ENCODE measurements at regions not wholly inside any gene's neighbourhood (a gene's known extent, or its start where the extent isn't known, plus 50 kb on each side); places are given as distances from the start of the nearest gene placed in this dataset.

DNA sequence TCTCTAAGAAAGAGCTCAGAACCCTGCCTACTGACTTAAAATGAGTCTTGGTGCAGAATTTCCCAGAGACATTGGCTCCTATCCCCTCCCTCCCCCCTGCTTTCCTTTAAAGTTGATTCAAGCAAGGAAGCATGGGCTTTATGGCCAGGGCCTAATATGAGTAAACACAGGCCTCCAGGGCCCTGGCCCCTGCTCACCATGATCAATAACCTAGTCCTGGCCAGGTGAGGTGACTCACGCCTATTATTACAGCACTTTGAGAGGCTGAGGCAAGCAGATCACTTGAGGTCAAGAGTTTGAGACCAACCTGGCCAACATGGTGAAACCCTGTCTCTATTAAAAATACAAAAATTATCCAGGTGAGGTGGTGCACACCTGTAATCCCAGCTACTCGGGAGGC, 165.1 kb upstream of the TMCC3 start:
- DNase-seq, result no peak

DNA sequence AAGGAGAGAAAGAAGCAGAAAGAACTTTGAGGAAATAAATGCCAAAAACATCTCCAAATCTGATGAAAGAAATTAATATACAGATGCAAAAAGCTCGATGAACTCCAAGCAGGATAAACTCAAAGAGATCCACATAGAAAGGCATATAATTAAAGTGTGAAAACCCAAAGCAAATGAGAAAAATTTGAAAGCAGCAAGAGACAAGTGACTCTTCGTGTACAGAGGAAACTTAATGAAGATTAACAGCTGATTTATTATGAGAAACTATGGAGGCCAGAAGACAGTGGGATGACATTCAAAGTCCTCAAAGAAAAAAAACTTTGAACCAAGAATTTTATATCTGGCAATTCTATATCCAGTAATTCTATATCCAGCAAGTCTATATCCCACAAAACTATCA, 163.0 kb upstream of the TMCC3 start:
- peak in 1 of 4 experiments; percentile 48 for DNase-seq

DNA sequence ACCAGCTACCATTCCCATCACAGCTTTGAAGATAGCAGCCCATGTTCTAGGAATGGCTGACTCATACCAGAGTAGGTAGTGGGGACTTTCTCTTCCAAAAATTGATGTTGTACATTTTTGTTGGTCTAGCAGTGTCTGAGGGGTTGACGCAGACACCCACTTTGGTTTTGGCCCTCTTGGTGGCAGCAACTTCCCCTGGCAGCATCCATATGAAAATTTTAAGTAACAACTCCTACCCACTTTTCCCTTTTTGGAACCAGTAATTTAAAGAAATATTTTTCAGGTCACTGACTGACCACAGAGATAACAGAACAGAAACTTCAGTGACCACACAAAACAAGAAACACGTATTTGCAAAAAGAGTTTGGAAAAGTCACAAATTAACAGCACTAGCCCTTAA, 162.0 kb upstream of the TMCC3 start:
- DNase-seq, result no peak

DNA sequence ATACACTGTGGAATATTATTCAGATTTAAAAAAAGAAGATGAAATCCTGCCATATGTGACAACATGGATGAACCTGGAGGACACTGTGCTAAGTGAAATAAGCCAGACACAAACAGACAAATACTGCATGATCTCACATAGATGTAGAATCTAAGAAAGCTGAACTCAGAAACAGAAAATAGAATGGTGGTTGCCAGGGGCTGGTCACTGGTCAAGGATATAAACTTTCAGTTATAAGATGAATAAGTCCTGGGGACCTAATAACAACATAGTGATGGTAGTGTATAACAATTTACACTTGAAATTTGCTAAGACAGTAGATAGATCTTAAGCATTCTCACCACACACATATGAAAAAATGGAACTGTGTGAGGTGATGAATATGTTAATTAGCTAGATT, 161.3 kb upstream of the TMCC3 start:
- no peak for DNase-seq

DNA sequence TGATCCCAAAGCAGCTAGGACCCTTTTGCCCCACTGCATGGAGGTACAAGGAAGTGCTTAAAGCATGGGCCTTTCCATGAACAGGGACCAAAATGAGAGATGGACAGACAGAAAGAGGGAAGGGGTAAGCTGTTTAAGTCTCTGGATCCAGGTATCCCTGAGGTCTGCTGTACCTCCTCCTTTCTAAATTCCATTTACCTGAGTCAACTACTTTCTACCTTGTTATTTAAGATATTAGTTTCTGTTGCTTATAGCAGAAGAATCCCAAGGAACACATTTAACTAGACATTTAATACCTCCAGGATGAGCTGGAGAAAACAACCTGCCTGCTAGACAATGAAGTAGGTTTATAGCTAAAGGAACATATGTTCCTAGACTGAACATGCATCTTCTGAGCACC, 157.6 kb upstream of the TMCC3 start:
- DNase-seq, result no peak

DNA sequence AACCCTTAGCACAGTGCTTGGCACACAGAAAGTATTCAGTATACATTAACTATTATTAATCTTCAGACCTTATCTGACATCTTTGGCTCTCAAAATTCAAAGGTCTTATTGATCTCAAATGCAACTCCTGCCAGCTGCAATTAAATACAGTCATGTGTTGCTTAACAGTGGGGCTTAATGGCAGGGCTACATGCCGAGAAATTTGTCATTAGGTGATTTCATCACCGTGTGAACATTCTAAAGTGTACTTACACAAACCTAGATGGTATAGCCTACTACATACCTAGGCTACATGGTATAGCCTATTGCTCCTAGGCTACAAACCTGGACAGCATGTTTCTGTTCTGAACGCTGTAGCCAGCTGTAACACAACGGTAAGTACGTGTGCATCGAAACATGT, 156.3 kb upstream of the TMCC3 start:
- no peak for DNase-seq

DNA sequence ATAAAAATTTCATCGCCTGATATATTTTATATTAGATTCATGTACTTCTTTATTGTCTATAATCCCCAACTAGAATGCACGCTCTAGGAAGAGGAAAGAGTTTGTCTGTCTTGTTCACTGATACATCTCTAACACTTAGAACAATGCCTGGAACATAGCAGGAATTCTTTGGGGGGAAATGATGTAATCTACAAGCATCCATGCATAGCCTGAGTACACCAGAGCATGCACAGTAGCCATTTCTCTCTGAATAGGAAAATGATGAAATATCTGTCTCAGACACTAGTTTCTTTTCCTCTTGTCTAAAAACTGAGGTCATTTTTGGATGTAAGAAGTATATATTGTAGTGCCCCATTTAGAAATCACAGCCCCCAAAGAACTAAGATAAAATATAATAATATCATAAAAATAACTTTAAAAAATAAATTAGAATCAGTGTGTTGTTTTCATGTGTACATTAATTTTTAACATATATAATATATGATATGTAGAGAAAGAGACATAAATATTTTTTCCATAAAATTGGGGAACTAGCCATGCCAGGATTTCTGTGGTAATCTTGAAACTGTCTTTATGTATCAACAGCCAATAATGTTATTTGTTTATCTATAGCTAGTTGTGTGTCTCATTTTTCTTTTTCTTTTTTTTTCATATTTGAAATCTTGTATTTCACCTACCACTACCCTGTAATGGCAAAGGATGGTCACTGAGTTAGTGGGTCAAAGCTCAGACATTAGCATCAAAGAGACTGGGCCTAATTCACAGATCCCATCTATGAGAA, 155.6 kb upstream of the TMCC3 start:
- peak; percentile 6 to 64 (median 29) for DNase-seq

DNA sequence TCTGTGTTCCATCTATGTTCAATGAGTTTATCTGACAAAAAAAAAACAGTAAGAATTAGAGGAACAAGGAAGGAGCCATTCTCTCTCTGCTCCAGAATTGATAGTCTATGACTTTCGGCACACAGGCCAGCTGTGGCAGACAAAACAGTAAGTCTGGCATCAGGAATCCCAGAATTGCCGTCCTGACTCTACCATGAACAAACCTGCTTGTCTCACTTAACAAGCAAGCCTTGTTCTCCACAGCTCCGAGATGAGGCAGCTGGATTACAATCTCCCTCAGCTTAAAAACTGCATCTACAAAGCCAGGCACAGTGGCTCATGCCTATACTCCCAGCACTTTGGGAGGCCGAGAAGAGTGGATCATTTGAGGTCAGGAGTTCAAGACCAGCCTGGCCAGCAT, 153.6 kb upstream of the TMCC3 start:
- no peak for DNase-seq

DNA sequence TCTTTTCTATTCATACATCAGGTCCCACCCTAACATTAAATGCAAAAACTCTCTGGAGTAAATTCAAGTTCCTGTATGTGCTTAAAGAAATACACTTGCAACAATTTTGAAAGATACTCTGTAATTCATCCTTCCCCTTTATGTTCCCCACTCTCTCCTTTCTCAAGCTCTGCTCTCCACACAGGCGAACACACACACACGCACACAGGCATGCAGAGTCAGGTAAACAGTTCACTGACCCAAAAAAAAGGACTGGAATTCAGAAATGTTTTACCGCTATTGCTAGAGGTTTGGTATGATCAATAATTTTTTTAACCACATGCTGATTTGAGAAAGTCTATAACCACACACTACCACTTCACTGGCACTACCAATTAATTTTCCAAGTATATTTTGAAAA, 152.4 kb upstream of the TMCC3 start:
- DNase-seq, result no peak

DNA sequence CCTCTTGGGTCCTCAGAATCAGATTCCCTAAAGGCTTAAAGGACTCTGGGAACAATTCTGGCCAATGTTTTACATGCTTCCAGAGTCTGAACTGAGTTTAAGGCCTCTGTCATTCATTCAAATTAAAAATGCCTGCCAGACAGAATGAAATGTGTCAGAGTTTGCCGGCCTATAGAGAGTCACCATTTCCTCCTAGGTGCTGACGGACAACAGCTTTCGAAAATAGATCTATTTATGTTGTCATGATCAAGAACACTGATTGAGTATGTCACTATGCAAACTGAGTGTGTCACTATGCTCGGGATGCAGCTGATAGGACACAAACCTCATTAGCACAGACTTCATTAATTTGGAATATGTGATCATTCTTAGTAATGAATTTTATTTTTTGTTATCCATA, 151.4 kb upstream of the TMCC3 start:
- DNase-seq, result no peak

DNA sequence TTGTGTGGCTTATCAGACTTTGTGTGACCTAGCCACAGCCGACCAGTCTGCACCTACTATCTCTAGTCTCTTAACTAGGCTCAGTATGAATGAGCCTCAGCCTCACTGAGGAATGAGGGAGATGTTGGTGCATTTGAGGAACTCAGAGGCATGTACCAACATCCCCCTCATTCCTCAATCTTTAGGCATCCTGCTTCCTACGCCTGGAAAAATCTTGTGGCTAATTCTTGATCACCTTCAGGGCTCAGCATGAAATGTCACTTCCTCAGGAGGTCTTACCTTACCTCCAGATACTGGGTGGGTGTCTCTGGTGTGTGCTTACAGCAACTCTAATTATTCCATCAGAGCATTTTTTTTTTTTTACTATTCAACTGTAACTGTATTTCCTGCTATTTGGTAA, 148.8 kb upstream of the TMCC3 start:
- no peak for DNase-seq

DNA sequence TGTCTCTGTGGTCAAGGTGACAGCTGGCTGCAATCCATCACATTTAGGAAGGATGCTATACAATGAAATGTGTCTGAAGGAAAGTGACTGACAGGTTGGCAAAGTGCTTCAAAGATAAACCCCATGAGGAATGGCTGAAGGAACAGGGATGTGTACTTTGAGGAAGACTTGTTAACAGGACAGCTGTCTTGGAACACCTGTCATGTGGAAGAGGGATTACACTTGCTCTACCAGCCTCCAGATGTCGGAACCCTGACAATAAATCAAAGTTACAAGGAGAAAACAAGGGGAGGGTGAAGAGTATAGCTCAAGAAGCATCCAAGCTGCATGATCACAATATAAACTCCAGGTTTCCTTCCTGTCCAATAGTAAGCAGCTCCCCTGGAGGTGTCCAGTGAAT, 147.8 kb upstream of the TMCC3 start:
- DNase-seq, result no peak

DNA sequence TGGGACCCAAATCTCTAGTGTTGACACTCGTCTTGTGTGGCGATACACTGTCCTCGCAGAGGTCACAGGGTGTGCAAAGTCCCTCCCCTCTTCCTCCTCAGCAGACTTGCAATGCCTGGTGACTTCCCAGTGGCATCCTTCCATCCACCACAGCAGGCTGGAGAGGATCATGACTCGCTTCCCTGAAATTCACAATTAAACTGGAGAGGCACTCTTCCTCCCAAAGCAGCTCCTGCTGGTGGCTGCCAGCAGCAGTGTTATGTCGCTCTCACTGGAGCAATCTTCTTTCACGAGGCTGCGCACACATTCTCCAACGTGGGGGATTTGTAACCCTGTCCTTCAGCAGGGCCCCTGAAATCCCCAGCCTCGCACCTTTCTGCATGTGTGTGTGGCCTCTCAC, 145.2 kb upstream of the TMCC3 start:
- no peak for DNase-seq

DNA sequence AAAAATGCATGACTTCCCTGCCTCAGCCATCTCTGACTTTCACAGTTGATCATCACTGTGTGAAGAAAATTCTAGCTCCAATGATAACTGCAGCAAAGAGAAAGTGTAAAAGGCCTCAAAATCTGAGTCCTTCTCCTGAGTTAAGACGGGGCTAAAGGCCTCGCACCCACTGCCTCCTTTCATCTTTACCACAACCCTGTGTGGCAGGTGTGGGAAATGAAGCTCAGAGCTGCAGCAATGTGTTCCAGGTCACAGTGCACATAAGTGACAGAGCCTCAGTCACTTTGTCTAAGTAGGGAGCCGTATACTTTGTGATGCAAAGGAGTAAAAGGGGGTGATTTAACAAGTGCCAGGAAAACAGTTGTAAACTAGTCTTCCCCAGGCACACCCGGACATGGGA, 144.7 kb upstream of the TMCC3 start:
- no peak for DNase-seq

DNA sequence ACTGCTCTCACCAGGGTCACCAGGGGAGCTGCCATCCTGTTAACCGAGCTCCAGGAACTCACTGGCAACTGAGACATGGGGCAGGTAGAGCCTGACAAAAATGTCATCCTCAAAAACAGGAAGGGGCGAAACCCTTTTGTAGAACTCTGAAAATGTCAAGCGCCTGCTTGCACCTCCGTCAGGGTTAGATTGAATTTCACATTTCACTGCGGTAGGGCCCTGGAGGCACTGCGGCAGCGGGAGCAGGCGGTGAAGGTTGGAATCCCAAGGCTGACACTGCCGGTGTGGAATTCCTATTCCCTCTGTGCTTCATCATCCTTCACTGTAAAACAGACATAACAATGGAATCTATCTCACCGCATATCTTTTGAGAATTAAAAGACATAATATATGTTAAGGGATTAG, 142.8 kb upstream of the TMCC3 start:
- no peak for DNase-seq

DNA sequence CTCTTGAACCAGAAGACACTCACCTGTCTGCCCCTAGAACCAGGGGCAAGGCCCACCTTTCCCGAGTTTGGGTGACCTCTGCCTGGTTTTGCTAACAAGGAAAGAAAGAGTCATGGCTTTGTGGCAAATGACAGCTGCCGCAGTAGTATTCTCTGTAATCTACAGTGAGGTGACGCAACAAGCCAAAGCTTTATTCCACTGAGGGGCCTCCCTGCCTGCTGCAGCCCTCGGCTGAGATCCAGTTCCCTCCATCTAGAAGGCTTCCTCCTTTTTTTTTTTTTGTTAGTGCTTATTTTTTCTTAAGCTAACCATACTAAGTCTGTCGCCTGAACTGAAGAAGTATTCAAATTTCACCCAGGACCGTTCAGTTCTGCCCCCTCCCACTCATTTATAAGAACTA, 142.3 kb upstream of the TMCC3 start:
- DNase-seq, result peak; percentile 41 to 70 (median 69)

DNA sequence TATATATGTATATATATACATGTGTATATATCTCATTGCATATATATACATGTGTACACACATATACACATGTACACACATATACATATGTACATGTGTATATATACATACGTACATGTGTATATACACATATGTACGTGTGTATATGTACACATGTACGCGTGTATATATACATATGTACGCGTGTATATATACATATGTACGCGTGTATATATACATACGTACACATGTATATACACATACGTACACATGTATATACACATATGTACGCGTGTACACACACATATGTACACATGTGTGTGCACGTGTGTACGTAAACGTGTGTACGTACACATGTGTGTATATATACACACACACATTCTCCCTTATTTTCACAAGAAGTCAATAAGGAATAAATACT, 141.6 kb upstream of the TMCC3 start:
- no peak for DNase-seq

DNA sequence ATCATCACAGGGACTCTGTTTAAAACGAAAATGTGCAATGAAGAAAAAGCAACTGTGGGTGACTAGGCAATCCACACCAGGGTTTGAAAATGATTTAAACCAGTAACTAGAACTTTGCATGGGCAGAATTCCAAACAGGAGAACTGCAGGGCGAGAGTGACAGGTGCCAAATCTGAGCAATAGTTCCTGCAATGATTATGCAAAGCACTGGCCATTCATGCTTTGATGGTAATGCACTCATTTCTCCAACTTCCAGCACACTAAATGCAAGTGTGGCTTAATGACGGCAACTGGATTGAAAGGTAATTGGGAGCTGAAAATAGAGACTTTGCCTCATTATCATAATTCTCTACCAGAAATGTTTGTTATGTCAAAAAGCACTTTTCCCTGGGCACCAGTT, 140.5 kb upstream of the TMCC3 start:
- no peak for DNase-seq

DNA sequence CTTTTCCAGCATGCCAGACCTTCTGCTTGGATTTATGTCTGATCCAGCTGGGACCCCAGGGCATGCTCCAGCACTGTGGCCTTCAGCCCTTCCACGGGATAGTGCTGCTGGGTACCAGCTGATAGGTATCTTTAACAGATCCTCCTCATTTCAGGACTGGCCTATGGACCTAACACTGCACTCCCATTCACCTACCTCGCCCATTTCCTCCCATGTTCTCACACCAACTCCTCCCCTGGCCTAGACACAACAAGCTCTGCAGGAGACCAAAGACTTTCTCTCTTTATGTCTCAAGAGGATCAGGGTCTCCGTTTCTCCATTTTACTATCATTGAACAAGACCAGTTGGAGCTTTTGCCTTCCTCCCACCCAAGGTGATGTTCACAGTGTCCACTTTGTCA, 140.0 kb upstream of the TMCC3 start:
- no peak for DNase-seq

DNA sequence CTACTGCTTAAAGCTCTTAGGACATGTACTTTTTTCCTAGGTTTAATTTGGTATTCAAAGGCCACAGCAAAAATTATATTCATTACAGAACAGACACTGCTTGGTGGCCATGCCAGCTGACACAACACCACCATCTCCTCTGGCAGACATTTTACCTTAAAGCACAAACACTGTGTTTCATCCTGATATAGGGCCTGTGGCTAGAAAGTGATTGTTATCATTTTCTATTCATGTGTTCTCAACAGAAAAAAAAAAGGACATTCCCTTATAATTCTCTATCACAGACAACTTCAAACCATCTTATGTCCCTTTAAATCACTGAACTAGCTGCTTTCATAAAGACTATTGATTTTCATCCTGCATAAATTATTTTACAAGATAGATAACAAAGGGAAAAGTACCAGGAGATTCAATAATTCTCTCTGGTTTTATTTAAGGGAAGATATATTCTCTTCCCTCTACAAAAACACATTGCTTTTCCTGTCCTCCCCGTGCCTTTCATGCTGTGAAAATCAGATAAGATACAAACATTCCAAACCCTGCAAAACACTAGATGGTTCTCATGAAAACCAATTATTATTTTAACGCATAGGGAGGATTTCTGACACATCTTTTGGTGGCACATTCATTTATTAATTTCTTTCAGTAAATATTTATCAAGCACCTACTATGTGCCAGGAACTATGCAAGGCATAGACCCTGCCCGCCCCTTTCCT, 139.3 kb upstream of the TMCC3 start:
- DNase-seq, result no peak

DNA sequence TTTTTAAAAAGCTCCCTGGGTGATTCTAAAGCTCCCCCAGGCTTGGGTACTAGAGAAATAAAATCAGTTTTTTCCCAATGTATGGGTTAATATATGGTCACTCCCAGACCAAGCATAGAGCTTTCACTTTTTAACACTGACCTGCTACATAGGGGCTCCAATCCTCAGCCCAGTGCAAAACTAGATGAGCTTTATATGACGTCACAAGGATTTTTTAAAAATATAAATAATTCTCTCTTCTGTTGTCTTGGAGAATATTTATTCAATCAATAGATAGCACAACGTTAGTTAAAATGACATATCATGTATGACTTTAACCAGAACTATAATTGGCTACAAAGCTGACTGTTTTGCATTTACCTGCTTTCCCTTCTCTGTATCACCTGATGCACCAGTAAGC, 137.9 kb upstream of the TMCC3 start:
- DNase-seq, result no peak

DNA sequence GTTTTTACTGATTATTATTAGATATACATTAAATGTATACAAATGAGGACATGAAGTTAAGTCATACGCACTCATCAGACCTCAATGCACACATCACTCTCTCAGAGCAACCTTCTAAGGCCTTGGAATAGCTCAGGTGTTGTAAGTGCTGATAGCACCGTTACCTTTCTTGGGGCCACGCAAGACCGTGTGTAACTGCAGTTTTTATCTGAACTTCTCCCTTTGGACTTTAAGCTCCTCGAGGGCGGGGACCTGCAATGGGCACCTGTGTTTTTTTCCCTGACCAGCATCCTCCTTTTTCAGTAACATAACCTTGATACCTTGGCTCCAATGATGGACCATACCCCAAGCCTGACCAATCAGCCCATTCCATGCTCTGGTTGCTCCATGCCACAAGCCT, 136.5 kb upstream of the TMCC3 start:
- DNase-seq, result no peak

DNA sequence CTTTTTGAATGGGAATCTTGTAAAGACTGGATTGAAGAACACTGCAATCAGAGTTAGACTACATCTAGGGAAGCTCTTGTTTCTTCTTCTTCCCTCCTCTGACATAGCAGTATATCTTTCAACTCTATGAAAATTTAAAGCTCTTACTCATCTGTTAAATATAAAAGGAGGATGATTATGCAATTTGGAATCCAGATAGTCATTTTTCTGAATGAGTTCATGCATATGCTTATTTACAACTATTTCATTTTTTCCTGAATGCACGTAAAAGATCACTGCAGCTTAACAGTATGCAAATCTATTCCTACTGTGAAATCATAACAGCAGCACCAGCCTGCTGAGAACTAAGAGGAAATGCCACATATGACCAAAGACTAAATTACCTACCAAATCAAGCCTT, 133.5 kb upstream of the TMCC3 start:
- no peak for DNase-seq

DNA sequence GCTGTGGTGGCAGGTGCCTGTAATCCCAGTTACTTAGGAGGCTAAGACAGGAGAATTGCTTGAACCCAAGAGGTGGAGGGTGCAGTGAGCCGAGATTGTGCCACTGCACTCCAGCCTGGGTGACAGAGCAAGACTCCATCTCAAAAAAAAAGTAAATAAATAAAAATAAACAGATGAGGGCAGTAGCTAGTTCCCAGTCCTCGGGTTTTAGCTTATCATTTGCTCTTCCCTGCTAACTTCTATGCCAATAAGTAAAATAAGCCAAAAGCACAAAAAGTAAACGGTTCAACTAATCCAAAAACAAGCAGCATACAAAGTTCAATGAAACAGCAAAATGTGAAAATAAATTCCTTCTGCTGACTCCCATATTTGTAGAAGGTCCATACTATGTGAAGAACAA, 133.0 kb upstream of the TMCC3 start:
- no peak for DNase-seq

DNA sequence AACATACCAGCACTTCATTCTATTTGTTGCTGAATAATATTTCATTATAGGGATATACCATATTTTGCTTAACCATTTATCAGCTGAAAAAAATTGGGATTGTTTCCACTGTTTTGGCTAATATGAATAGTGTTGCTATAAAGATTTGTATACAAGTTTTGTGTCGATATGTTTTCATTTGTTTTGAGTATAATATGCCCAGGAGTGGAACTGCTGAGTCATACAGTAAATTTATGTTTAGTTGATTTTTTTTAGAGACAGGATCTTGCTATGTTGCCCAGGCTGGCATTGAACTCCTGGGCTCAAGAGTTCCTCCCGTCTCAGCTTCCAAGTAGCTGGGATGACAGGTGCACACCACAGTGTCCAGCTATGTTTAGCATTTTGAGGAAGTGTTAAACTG, 131.5 kb upstream of the TMCC3 start:
- DNase-seq, result no peak
